ENCODE measurements at regions not wholly inside any gene's neighbourhood (a gene's known extent, or its start where the extent isn't known, plus 50 kb on each side); places are given as distances from the start of the nearest gene placed in this dataset.
A peak's percentile ranks its signal among the peaks of the same experiment; 100 is the strongest.

DNA sequence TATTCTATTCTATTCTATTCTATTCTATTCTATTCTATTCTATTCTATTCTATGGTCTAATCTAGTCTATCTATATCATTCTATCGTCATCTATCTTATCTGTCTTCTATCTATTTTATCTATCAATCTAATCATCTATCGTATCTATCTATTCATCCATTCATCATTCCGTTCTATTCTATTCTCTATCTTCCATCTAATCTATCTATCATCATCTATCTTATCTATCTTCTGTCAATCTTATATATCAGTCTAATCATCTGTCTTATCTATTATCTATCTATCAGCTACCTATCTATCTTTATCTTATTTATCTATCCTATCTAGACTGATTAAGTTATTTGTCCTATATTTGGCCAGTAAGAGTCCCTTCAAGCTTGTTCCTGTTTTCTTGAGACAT lies 831.5 kb upstream of the TMEM132C start:
- TF ChIP-seq POLR2AphosphoS5 (IDR thresholded peaks at IDR 0.05) (no peak), MXI1 (conservative IDR thresholded peaks at IDR 0.05; ENCODE audit: poor library complexity, severe bottlenecking) (no peak), RAD21 (conservative IDR thresholded peaks at IDR 0.05) (no peak), SMC3 (conservative IDR thresholded peaks at IDR 0.05; ENCODE audit: poor library complexity) (no peak), TAF1 (IDR thresholded peaks at IDR 0.05; ENCODE audit: low read depth) (no peak), EZH2 (IDR thresholded peaks at IDR 0.05; ENCODE audit: borderline replicate concordance, insufficient read depth, low read length, poor library complexity, severe bottlenecking) (no peak), REST (IDR thresholded peaks at IDR 0.05; ENCODE audit: borderline replicate concordance) (no peak), EP300 (conservative IDR thresholded peaks at IDR 0.05; ENCODE audit: poor library complexity, severe bottlenecking) (no peak)
- TF ChIP-seq, protein P1, sequence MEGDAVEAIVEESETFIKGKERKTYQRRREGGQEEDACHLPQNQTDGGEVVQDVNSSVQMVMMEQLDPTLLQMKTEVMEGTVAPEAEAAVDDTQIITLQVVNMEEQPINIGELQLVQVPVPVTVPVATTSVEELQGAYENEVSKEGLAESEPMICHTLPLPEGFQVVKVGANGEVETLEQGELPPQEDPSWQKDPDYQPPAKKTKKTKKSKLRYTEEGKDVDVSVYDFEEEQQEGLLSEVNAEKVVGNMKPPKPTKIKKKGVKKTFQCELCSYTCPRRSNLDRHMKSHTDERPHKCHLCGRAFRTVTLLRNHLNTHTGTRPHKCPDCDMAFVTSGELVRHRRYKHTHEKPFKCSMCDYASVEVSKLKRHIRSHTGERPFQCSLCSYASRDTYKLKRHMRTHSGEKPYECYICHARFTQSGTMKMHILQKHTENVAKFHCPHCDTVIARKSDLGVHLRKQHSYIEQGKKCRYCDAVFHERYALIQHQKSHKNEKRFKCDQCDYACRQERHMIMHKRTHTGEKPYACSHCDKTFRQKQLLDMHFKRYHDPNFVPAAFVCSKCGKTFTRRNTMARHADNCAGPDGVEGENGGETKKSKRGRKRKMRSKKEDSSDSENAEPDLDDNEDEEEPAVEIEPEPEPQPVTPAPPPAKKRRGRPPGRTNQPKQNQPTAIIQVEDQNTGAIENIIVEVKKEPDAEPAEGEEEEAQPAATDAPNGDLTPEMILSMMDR (IDR thresholded peaks at IDR 0.05; ENCODE audit: poor library complexity, severe bottlenecking): no peak
- H4K20me1 ChIP-seq (ENCODE audit: insufficient read depth): no peaks in the 10 kb centered on the region
- H3K79me2 ChIP-seq (replicated peaks; ENCODE audit: insufficient read depth, low read length): no peaks in the 10 kb centered on the region
- H3K27ac ChIP-seq (ENCODE audit: low read length): no peak overlapping the region
- H3K9ac ChIP-seq (ENCODE audit: low read length): no peak overlapping the region
- no peaks in the 10 kb centered on the region for H3K27me3 ChIP-seq (ENCODE audit: insufficient read depth, low read depth, low read length)
- H3K4me3 ChIP-seq (ENCODE audit: low read length): no peak overlapping the region
- no peak overlapping the region for H3K4me2 ChIP-seq (ENCODE audit: low read length)
- H2AFZ ChIP-seq (ENCODE audit: low read depth, low read length): no peak overlapping the region
- H3K9me2 ChIP-seq (ENCODE audit: insufficient read depth, low read length): no peaks in the 10 kb centered on the region
- no peaks in the 10 kb centered on the region for H3K9me3 ChIP-seq (ENCODE audit: low read length)
- H3F3A ChIP-seq (ENCODE audit: insufficient read depth, low read length, poor library complexity, severe bottlenecking): no peaks in the 10 kb centered on the region
- H3K36me3 ChIP-seq (ENCODE audit: insufficient read depth, low read length): no peaks in the 10 kb centered on the region

- Histone ChIP-seq H3K9me2 (ENCODE audit: insufficient read depth, low read length) (no peaks in the 10 kb centered on the region), H3K4me2 (ENCODE audit: low read length) (no peak overlapping the region), H3K4me3 (ENCODE audit: low read length) (no peak overlapping the region), H4K20me1 (ENCODE audit: insufficient read depth) (no peaks in the 10 kb centered on the region), H3K9ac (ENCODE audit: low read length) (peak overlapping the region; percentile 16), H3K36me3 (ENCODE audit: insufficient read depth, low read length) (no peaks in the 10 kb centered on the region), H3K27me3 (ENCODE audit: insufficient read depth, low read depth, low read length) (no peaks in the 10 kb centered on the region), H3K27ac (ENCODE audit: low read length) (peak overlapping the region; percentile 65), H3K9me3 (ENCODE audit: low read length) (no peaks in the 10 kb centered on the region), H3F3A (ENCODE audit: insufficient read depth, low read length, poor library complexity, severe bottlenecking) (no peaks in the 10 kb centered on the region), H3K79me2 (replicated peaks; ENCODE audit: insufficient read depth, low read length) (no peaks in the 10 kb centered on the region), H2AFZ (ENCODE audit: low read depth, low read length) (no peak overlapping the region)
- no peak for TF ChIP-seq TAF1 (IDR thresholded peaks at IDR 0.05; ENCODE audit: low read depth)
- TF ChIP-seq, protein P1 (IDR thresholded peaks at IDR 0.05; ENCODE audit: poor library complexity, severe bottlenecking): no peak
- TF ChIP-seq RAD21 (conservative IDR thresholded peaks at IDR 0.05): no peak
- peak; percentile 92 for TF ChIP-seq EP300 (conservative IDR thresholded peaks at IDR 0.05; ENCODE audit: poor library complexity, severe bottlenecking)
- no peak for TF ChIP-seq EZH2 (IDR thresholded peaks at IDR 0.05; ENCODE audit: borderline replicate concordance, insufficient read depth, low read length, poor library complexity, severe bottlenecking)
- TF ChIP-seq REST (IDR thresholded peaks at IDR 0.05; ENCODE audit: borderline replicate concordance): peak; percentile 99
- TF ChIP-seq POLR2AphosphoS5 (IDR thresholded peaks at IDR 0.05): peak; percentile 84
- TF ChIP-seq SMC3 (conservative IDR thresholded peaks at IDR 0.05; ENCODE audit: poor library complexity): no peak
These were observed 828.3 kb upstream of the TMEM132C start for GRCh38 chr12:127438512-127439244.
